Muscle layer of duodenum (tissue), 2 donors: ENCODE measurements at regions not wholly inside any gene's neighbourhood (a gene's known extent, or its start where the extent isn't known, plus 50 kb on each side); places are given as distances from the start of the nearest gene placed in this dataset.

Experiments used
- H3K27ac ChIP-seq: one replicate; pipeline ENCODE4 v1.7.0; 2013; ENCODE audit warnings: mild to moderate bottlenecking, low read length
- H3K27me3 ChIP-seq: one replicate; pipeline ENCODE4 v1.7.0; 2013; ENCODE audit warnings: low read depth, mild to moderate bottlenecking, control low read depth, low read length
- H3K36me3 ChIP-seq, 2 donors: one replicate each; pipeline ENCODE4 v1.7.0; 2013; ENCODE audit warnings: low read length in 2 of 2, control low read depth in 1 of 2, mild to moderate bottlenecking in 1 of 2; ENCODE audit not compliant: insufficient read depth in 2 of 2, control insufficient read depth in 1 of 2
- H3K4me1 ChIP-seq, 2 donors: one replicate each; pipeline ENCODE4 v1.7.0; 2013; ENCODE audit warnings: low read length in 2 of 2, mild to moderate bottlenecking in 2 of 2, control low read depth in 1 of 2, moderate library complexity in 1 of 2; ENCODE audit not compliant: insufficient read depth in 2 of 2, control insufficient read depth in 1 of 2
- H3K4me3 ChIP-seq, 2 donors: one replicate each; pipeline ENCODE4 v1.7.0; 2013; ENCODE audit warnings: low read length in 2 of 2, low read depth in 1 of 2, mild to moderate bottlenecking in 1 of 2
- H3K9me3 ChIP-seq, 2 donors: one replicate each; pipeline ENCODE4 v1.7.0; 2013; ENCODE audit warnings: low read length in 2 of 2, control low read depth in 1 of 2, mild to moderate bottlenecking in 1 of 2; ENCODE audit not compliant: control insufficient read depth in 1 of 2
- donor health status: healthy.

DNA sequence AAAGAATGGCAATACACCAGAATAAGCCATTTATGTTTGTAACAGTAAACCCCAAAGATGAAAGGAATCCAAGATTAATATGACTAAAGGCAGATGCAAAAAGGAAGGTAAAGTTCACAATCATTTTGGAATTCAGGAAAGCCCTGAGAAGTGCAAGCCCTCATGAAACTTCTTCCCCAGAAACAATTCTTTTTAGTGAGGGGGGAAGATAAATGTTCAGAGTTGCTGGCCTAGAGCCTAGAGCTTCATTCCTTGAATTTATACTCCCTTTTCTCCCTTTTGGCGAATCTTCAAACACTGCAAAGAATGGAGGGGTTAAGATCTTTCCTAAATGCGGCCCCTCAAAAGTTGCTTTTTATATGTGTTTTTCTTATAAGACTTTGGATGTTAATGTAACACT is 368.8 kb downstream of the MEIS1 start:
- Histone ChIP-seq H3K4me1 (peaks cover 0 to 5% of the 10 kb centered on the region in 2 donors), H3K9me3 (no peaks in the 10 kb centered on the region), H3K27ac (peak overlapping the region; percentile 56), H3K36me3 (no peaks in the 10 kb centered on the region), H3K4me3 (no peak overlapping the region), H3K27me3 (no peaks in the 10 kb centered on the region)

- H3K27me3 ChIP-seq: no peaks in the 10 kb centered on the region
- H3K27ac ChIP-seq: peak overlapping the region; percentile 40
- peaks cover 0 to 5% of the 10 kb centered on the region in 2 donors for H3K4me1 ChIP-seq
- no peaks in the 10 kb centered on the region for H3K9me3 ChIP-seq
- H3K36me3 ChIP-seq: no peaks in the 10 kb centered on the region
- H3K4me3 ChIP-seq: no peak overlapping the region
These were observed 370.3 kb downstream of the MEIS1 start for GRCh38 chr2:66805016-66805865.

GRCh38 chr2:66805968-66806367 is 371.0 kb downstream of the MEIS1 start:
- Histone ChIP-seq H3K27ac (no peak overlapping the region), H3K4me1 (peaks cover 0 to 5% of the 10 kb centered on the region in 2 donors), H3K9me3 (no peaks in the 10 kb centered on the region), H3K36me3 (no peaks in the 10 kb centered on the region), H3K4me3 (no peak overlapping the region), H3K27me3 (no peaks in the 10 kb centered on the region)

- H3K9me3 ChIP-seq: peaks cover 0 to 1% of the 10 kb centered on the region in 2 donors
- H3K4me3 ChIP-seq: no peak overlapping the region
- H3K27ac ChIP-seq: peak overlapping the region; percentile 42
These were observed 378.6 kb downstream of the MEIS1 start for GRCh38 chr2:66813525-66813924.

DNA sequence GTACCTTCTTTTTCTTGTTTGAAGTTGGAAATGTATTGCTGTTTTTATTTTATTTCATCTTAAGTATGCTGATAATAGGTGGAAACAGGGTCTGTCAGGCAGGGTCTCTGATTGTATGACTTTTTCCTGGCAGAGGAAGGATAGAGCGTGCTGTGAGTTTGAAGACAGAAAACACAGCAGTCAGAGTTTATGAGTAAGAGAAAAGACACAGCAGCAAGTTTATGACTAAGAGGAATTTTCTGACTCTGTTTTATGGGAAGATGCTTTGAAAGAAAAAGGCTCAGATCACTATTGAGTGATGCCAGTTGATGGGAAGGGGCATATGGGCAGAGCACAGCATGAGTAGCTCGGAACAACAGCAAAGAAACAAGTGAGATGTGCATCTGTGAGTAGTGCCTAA is 379.1 kb downstream of the MEIS1 start:
- Histone ChIP-seq H3K4me1 (no peaks in the 10 kb centered on the region), H3K27me3 (no peaks in the 10 kb centered on the region), H3K9me3 (peaks cover 0 to 6% of the 10 kb centered on the region in 2 donors), H3K36me3 (no peaks in the 10 kb centered on the region), H3K4me3 (no peak overlapping the region), H3K27ac (peak overlapping the region; percentile 42)

More at GRCh38 chr2:66813525-66813924, 378.6 kb downstream of the MEIS1 start:
- Histone ChIP-seq H3K36me3 (no peaks in the 10 kb centered on the region), H3K27me3 (no peaks in the 10 kb centered on the region), H3K4me1 (peaks cover 0 to 2% of the 10 kb centered on the region in 2 donors)

GRCh38 chr2:66814916-66815315 is 380.0 kb downstream of the MEIS1 start:
- Histone ChIP-seq H3K36me3 (no peaks in the 10 kb centered on the region), H3K9me3 (peaks cover 0 to 9% of the 10 kb centered on the region in 2 donors), H3K4me3 (no peak overlapping the region), H3K27me3 (no peaks in the 10 kb centered on the region), H3K27ac (no peak overlapping the region), H3K4me1 (no peaks in the 10 kb centered on the region)

GRCh38 chr2:66815886-66816285 is 381.0 kb downstream of the MEIS1 start:
- H3K27ac ChIP-seq: no peak overlapping the region
- H3K4me1 ChIP-seq: no peaks in the 10 kb centered on the region
- no peak overlapping the region for H3K4me3 ChIP-seq
- no peaks in the 10 kb centered on the region for H3K36me3 ChIP-seq
- peaks cover 0 to 9% of the 10 kb centered on the region in 2 donors for H3K9me3 ChIP-seq
- no peaks in the 10 kb centered on the region for H3K27me3 ChIP-seq

DNA sequence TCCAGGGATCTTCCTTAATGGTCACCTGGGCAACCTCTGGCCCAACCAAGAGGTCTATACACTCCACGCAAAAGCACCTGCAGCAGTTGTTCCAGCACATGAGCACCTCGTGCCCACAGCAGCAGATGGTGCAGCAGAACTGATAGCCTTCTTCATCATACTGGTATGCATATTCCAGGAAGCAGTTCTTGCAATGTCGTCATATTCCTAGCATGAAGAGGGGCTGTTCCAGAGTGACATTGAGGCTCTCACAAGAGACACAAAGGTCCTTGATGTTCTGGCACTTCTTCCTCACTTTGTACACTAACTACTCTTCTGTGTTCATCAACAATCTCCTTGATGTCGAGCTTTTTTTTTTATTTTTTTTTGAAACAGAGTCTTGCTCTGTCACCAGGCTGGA is 386.2 kb downstream of the MEIS1 start:
- H3K27me3 ChIP-seq: no peaks in the 10 kb centered on the region
- no peaks in the 10 kb centered on the region for H3K4me1 ChIP-seq
- H3K27ac ChIP-seq: no peak overlapping the region
- no peaks in the 10 kb centered on the region for H3K36me3 ChIP-seq
- no peak overlapping the region for H3K4me3 ChIP-seq
- peaks cover 0 to 9% of the 10 kb centered on the region in 2 donors for H3K9me3 ChIP-seq

DNA sequence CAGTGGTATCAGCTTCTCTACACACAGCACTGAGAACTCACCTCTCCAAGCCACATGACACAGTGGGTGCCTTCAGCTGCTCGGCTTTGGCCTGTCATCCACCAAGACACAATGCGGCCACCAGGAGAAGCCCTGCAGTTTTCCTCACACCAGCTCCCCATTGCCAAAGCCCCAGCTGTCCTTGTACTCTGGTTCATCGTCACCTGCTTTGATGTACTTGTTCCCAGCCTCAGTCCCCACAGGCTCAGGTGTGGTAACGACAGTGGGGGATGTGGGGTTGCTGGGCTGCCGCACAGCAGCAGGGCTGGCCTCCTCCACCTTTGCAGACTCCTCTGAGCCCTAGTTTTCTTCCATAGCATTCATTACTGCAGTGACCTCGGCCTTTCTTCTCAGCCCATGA is 387.3 kb downstream of the MEIS1 start:
- no peak overlapping the region for H3K27ac ChIP-seq
- no peaks in the 10 kb centered on the region for H3K36me3 ChIP-seq
- H3K27me3 ChIP-seq: no peaks in the 10 kb centered on the region
- H3K4me3 ChIP-seq: no peak overlapping the region
- H3K4me1 ChIP-seq: no peaks in the 10 kb centered on the region
- peaks cover 0 to 9% of the 10 kb centered on the region in 2 donors for H3K9me3 ChIP-seq

DNA sequence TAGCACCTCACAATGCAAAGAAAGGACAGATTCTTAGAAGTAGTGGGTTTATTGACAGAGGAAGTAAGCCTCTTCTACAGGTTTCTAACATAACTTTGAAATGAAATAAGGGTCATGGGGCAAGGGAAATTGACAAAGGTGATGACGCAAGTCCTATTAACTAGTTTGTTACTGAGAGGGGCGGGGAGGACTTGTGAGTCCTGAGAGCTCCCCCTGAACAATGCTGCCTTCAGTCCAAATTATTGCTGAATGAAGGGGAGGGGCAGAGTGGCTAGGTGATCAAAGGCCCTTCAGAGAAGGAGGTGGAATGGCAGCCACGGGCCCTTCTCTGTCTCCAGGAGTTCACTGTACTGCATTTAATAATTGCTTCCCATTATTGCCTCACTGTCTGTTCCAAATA is 390.0 kb downstream of the MEIS1 start:
- H3K27ac ChIP-seq: no peak overlapping the region
- H3K9me3 ChIP-seq: no peaks in the 10 kb centered on the region
- H3K4me3 ChIP-seq: no peak overlapping the region
- H3K4me1 ChIP-seq: no peaks in the 10 kb centered on the region
- H3K27me3 ChIP-seq: no peaks in the 10 kb centered on the region
- no peaks in the 10 kb centered on the region for H3K36me3 ChIP-seq

GRCh38 chr2:66827851-66828250 is 392.9 kb downstream of the MEIS1 start:
- Histone ChIP-seq H3K4me3 (no peak overlapping the region), H3K4me1 (no peaks in the 10 kb centered on the region), H3K9me3 (no peaks in the 10 kb centered on the region), H3K36me3 (no peaks in the 10 kb centered on the region), H3K27ac (no peak overlapping the region), H3K27me3 (no peaks in the 10 kb centered on the region)

DNA sequence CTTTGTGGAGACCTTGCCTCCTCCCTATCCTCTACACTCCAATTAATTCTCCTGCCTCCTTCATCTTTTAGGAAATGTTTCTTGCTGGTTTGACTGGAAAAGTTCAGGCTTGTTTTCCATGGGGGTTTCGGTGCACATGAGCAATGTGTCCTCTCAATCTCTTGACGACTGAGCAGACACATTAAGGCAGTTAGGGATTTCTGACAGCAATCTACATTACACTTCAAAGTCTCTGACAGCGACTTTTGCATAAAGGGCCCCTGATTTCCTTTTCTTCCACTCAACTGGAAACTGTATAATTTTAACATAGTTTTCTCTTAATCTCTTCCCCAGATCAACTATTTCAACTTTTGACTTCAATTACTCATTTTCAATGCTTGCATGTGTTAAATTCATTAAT is 394.0 kb downstream of the MEIS1 start:
- Histone ChIP-seq H3K4me1 (no peaks in the 10 kb centered on the region), H3K27ac (no peak overlapping the region), H3K27me3 (no peaks in the 10 kb centered on the region), H3K36me3 (no peaks in the 10 kb centered on the region), H3K9me3 (no peaks in the 10 kb centered on the region), H3K4me3 (no peak overlapping the region)
